Spleen (tissue), 11 donors: ENCODE measurements at regions not wholly inside any gene's neighbourhood (a gene's known extent, or its start where the extent isn't known, plus 50 kb on each side); places are given as distances from the start of the nearest gene placed in this dataset.

Experiments used
- DNase-seq: peaks from one replicate; pipeline ENCODE4 v3.0.0-alpha.2; 2020
- H3K27ac ChIP-seq, 8 donors: fragments of 200-600 bp; sonication (generic) in 7 of 8; 1 replicate in 4 of 8; 2 replicates in 4 of 8; pipeline versions ENCODE4 v1.5.0 to v1.8.0; 2016 to 2021; ENCODE audit warnings: inconsistent platforms in 4 of 8, mild to moderate bottlenecking in 4 of 8, moderate library complexity in 1 of 8
- H3K27me3 ChIP-seq, 7 donors: fragments of 200-600 bp; sonication (generic) in 6 of 7; replicated peaks in 1 of 7; 1 replicate in 4 of 7; 2 replicates in 3 of 7; pipeline versions ENCODE4 v1.5.0 to v1.8.0; 2016 to 2021; ENCODE audit warnings: inconsistent platforms in 3 of 7, mild to moderate bottlenecking in 1 of 7
- H3K36me3 ChIP-seq, 6 donors: fragments of 200-600 bp; sonication (generic) in 5 of 6; 1 replicate in 4 of 6; 2 replicates in 2 of 6; pipeline versions ENCODE4 v1.5.0 to v1.8.0; 2016 to 2021; ENCODE audit warnings: inconsistent platforms in 2 of 6
- H3K4me1 ChIP-seq, 6 donors: fragments of 200-600 bp; sonication (generic) in 5 of 6; 1 replicate in 3 of 6; 2 replicates in 3 of 6; pipeline versions ENCODE4 v1.5.0 to v1.8.0; 2016 to 2021; ENCODE audit warnings: inconsistent platforms in 3 of 6
- H3K4me3 ChIP-seq, 8 donors: fragments of 200-600 bp; sonication (generic) in 7 of 8; 1 replicate in 4 of 8; 2 replicates in 4 of 8; pipeline versions ENCODE4 v1.5.0 to v1.8.0; 2016 to 2021; ENCODE audit warnings: inconsistent platforms in 4 of 8, mild to moderate bottlenecking in 4 of 8, moderate library complexity in 2 of 8
- H3K9me3 ChIP-seq, 8 donors: fragments of 200-600 bp; sonication (generic) in 7 of 8; 1 replicate in 4 of 8; 2 replicates in 4 of 8; pipeline versions ENCODE4 v1.5.0 to v1.8.0; 2016 to 2021; ENCODE audit warnings: inconsistent platforms in 4 of 8
- POLR2A ChIP-seq, 3 donors: fragments of 450-650 bp; IDR thresholded peaks; one replicate each; pipeline ENCODE4 v1.5.1; 2017; ENCODE audit warnings: antibody characterized with exemption in 3 of 3, mild to moderate bottlenecking in 1 of 3
- POLR2AphosphoS5 ChIP-seq, 3 donors: sonication (generic); formaldehyde crosslinking; IDR thresholded peaks; one replicate each; pipeline ENCODE4 v1.5.1; 2017; ENCODE audit warnings: antibody characterized with exemption in 3 of 3
- WGBS, 5 donors: extraction: QIAGEN DNeasy Blood & Tissue Kit in 3 of 5; methylation state at CpG; one replicate each; pipeline versions ENCODE4 v1.1.5 to v1.1.7; 2013 to 2018; 5-methylcytosine and 5-hydroxymethylcytosine counted together
- intact Hi-C: fragments of 100-400 bp; cut with DNase I; formaldehyde crosslinking; loops from one replicate; pipeline ENCODE4 v1.15.0; 2023; ENCODE audit warnings: low total_unique reads
- TF ChIP-seq, protein P1 (sequence below), 11 experiments: fragments of 200-600 bp in 7 of 11; fragments of 450-650 bp in 4 of 11; sonication (generic) in 4 of 11; IDR thresholded peaks in 8 of 11; conservative IDR thresholded peaks in 3 of 11; 1 replicate in 7 of 11; 2 replicates in 4 of 11; pipeline versions ENCODE4 v1.4.0 to v1.8.0; 2016 to 2021; ENCODE audit warnings: antibody characterized with exemption in 11 of 11, inconsistent platforms in 4 of 11, mild to moderate bottlenecking in 1 of 11
- donor health status: healthy with polysubstance abuse.
- donor health status: DM: no; HTN: no; CAD: no; lungs with moderate emphysema.
- donor health status: DM: no; HTN: no; CAD: no.
- donor health status: Bipolar disorder and iron deficiency.
- donor health status: healthy.
- donor health status: DM: no; HTN: no; CAD: no.
- donor health status: DM: yes; HTN: yes; CAD: no.

DNA sequence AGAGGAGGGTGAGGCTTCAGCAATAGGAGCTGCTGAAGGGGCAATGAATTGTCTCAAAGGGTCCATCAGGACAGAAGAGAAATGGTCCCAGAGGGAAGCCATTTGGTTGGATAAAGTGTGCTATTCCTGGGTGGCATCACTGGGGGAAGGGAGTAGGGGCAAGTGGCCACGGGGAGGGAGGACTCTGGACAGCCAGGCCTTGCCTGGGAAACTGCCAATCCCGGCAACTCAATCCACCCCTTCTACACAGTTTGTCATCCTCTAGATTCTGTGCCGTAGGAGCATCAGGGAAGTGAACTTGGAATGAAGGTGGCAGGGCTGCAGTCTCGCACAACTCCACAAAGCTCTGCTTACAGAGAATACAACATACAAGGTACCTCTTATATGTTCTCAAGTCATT lies 59.5 kb upstream of the RIPOR2 start:
- TF ChIP-seq, protein P1, sequence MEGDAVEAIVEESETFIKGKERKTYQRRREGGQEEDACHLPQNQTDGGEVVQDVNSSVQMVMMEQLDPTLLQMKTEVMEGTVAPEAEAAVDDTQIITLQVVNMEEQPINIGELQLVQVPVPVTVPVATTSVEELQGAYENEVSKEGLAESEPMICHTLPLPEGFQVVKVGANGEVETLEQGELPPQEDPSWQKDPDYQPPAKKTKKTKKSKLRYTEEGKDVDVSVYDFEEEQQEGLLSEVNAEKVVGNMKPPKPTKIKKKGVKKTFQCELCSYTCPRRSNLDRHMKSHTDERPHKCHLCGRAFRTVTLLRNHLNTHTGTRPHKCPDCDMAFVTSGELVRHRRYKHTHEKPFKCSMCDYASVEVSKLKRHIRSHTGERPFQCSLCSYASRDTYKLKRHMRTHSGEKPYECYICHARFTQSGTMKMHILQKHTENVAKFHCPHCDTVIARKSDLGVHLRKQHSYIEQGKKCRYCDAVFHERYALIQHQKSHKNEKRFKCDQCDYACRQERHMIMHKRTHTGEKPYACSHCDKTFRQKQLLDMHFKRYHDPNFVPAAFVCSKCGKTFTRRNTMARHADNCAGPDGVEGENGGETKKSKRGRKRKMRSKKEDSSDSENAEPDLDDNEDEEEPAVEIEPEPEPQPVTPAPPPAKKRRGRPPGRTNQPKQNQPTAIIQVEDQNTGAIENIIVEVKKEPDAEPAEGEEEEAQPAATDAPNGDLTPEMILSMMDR (IDR thresholded peaks at IDR 0.05 in 8 of 11, conservative IDR thresholded peaks at IDR 0.05 in 3 of 11) = no peak
- TF ChIP-seq POLR2AphosphoS5 (IDR thresholded peaks at IDR 0.05) (no peak), POLR2A (IDR thresholded peaks at IDR 0.05) (no peak)
- Histone ChIP-seq H3K27ac (peak overlapping the region in 3 of 8 donors; percentile 37 to 92 (median 91)), H3K4me3 (no peak overlapping the region), H3K9me3 (peaks cover 0 to 4% (median 0%) of the 10 kb centered on the region in 8 donors), H3K4me1 (peaks cover 24 to 87% (median 49%) of the 10 kb centered on the region in 6 donors), H3K27me3 (no peaks in the 10 kb centered on the region), H3K36me3 (no peaks in the 10 kb centered on the region)
- no peak for DNase-seq
- intact Hi-C loops = loop anchor here (10.0 kb wide), 1 partner anchor 60 kb away; the partner anchor contains the start of gene RIPOR2
- WGBS, 5 donors = 82 to 93% (median 92%) methylated on average over 4 of the region's 4 CpGs

DNA sequence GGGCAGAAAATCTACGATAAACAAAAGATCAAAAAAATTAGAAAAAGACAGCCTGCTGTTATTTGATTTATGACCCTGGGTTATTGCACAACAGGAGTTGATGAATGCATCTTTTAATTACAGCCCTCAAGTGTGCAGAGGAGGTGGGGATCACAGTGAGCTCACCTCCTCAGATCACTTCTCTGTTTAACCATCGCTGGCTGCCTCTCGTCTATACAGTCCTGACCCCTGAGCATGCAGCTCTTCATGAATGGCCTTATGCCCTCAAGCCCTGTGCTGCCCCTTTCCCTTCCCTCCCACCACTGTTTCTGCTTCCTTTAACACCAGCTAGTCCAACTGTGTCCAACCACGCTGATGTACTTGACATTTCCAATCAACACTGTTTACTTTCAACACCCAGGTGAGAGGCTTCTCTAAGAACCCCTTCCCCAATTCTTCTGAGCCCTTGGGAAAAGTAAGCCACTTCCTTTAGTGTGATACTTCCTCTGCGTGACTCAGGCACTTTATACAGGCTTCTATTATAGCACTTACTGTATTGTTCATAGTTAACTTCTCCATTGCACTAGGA lies 60.6 kb upstream of the RIPOR2 start:
- 34 to 47% (median 39%) methylated on average over 5 of the region's 5 CpGs for WGBS, 5 donors
- TF ChIP-seq, protein P1 (IDR thresholded peaks at IDR 0.05 in 8 of 11, conservative IDR thresholded peaks at IDR 0.05 in 3 of 11) = peak in 1 of 11 experiments; percentile 4
- TF ChIP-seq POLR2A (IDR thresholded peaks at IDR 0.05) (no peak), POLR2AphosphoS5 (IDR thresholded peaks at IDR 0.05) (no peak)
- no peaks in the 10 kb centered on the region for H3K36me3 ChIP-seq
- intact Hi-C loops = loop anchor here (10.0 kb wide), 1 partner anchor 62 kb away; the partner anchor contains the start of gene RIPOR2
- H3K4me1 ChIP-seq = peaks cover 23 to 78% (median 39%) of the 10 kb centered on the region in 6 donors
- H3K4me3 ChIP-seq = peak overlapping the region in 1 of 8 donors; percentile 21
- H3K9me3 ChIP-seq = peaks cover 0 to 4% (median 0%) of the 10 kb centered on the region in 8 donors
- H3K27ac ChIP-seq = peak overlapping the region; percentile 36 to 92 (median 79)
- no peaks in the 10 kb centered on the region for H3K27me3 ChIP-seq
- no peak for DNase-seq

DNA sequence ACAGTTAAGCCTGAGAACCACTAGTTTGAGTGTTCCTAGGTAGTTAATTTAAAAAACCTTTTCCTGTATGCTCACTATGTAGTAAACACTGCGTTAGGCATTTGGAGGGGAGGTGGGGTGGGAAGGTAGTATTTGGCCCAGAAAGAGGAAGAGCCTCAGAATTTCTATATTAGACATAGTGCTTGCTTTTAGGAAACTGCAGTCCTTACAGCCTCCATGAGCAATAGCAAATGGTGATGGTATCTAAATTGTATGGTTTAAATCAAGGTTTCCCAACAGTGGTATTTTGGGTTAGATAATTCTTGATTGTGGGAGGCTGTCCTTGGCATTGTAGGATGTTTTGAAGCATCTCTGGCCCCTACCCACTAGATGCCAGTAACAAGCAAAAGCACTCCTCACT lies 61.5 kb upstream of the RIPOR2 start:
- DNase-seq = no peak
- Histone ChIP-seq H3K9me3 (peaks cover 0 to 4% (median 0%) of the 10 kb centered on the region in 8 donors), H3K27ac (peak overlapping the region; percentile 36 to 92 (median 79)), H3K4me1 (peaks cover 18 to 75% (median 32%) of the 10 kb centered on the region in 6 donors), H3K36me3 (no peaks in the 10 kb centered on the region), H3K27me3 (no peaks in the 10 kb centered on the region), H3K4me3 (peak overlapping the region in 1 of 8 donors; percentile 21)
- WGBS, 5 donors = 38 to 49% (median 41%) methylated on average over 1 of the region's 1 CpG
- TF ChIP-seq, protein P1 (IDR thresholded peaks at IDR 0.05 in 8 of 11, conservative IDR thresholded peaks at IDR 0.05 in 3 of 11) = no peak
- TF ChIP-seq POLR2AphosphoS5 (IDR thresholded peaks at IDR 0.05) (no peak), POLR2A (IDR thresholded peaks at IDR 0.05) (no peak)
- intact Hi-C loops = loop anchor here (10.0 kb wide), 1 partner anchor 62 kb away; the partner anchor contains the start of gene RIPOR2

DNA sequence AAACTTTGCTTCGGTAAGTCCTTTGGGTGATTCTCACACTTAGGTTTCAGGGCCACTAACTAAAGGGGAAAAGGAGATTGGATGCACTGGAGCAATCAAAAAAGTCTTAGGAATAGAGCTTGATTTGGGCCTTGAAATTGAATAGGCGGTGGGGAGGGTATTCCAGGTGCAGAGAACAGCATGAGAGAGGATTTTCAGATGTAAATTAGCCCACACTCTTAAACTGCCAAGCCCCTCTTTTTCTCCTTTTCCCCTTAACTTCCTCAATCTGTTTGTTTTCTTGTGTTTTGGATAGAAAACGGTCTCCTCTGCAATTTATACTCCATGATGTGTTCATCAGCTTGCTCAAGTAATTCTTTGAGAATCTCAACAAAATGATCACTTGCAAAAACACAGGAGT lies 62.1 kb upstream of the RIPOR2 start:
- Histone ChIP-seq H3K9me3 (no peaks in the 10 kb centered on the region), H3K4me3 (no peak overlapping the region), H3K4me1 (peaks cover 18 to 77% (median 38%) of the 10 kb centered on the region in 6 donors), H3K36me3 (no peaks in the 10 kb centered on the region), H3K27ac (peak overlapping the region in 6 of 8 donors; percentile 75 to 92 (median 82)), H3K27me3 (no peaks in the 10 kb centered on the region)
- WGBS, 5 donors = 54 to 62% (median 56%) methylated on average over 3 of the region's 3 CpGs
- DNase-seq = no peak
- TF ChIP-seq POLR2AphosphoS5 (IDR thresholded peaks at IDR 0.05) (no peak), POLR2A (IDR thresholded peaks at IDR 0.05) (no peak)
- TF ChIP-seq, protein P1 (IDR thresholded peaks at IDR 0.05 in 8 of 11, conservative IDR thresholded peaks at IDR 0.05 in 3 of 11) = no peak
- intact Hi-C loops = loop anchor here (10.0 kb wide), 1 partner anchor 63 kb away; the partner anchor contains the start of gene RIPOR2
